ENCODE measurements at regions not wholly inside any gene's neighbourhood (a gene's known extent, or its start where the extent isn't known, plus 50 kb on each side); places are given as distances from the start of the nearest gene placed in this dataset.

DNA sequence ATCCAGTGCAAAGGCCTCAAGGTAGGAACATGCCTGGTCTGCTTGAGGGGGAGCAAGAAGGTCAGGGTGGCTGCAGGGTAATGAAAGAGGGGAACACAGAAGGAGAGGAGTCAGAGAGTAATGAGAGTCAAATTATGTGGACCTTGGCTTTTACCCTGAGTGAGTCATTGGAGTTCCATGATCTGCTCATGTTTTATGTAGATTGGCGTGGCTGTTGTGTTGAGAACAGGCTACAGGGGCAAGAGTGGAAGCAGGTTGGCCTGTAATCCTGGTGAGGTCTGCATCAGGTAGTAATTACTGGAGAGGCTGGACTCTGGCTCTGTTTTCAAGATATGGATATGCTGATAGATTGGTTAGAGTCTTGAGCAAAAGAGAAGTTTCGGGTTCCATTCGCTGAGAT is 177.7 kb upstream of the NR3C1 start:
- Histone ChIP-seq H3K4me3 (no peak overlapping the region), H3K36me3 (no peaks in the 10 kb centered on the region), H3K9me3 (no peaks in the 10 kb centered on the region), H3K27me3 (no peaks in the 10 kb centered on the region), H3K27ac (peak overlapping the region in 1 of 5 donors; percentile 16), H3K4me1 (peaks cover 0 to 10% (median 5%) of the 10 kb centered on the region in 4 donors)
- 85 to 95% (median 86%) methylated on average over 3 of the region's 3 CpGs for WGBS, 5 donors
- TF ChIP-seq POLR2A (IDR thresholded peaks at IDR 0.05) = no peak
- peak in 1 of 3 donors; percentile 31 for TF ChIP-seq POLR2AphosphoS5 (IDR thresholded peaks at IDR 0.05)
- DNase-seq = peak in 1 of 2 donors; percentile 62
- intact Hi-C loops (cut with DNase I; ENCODE audit: low total_unique reads) = no loop called here

DNA sequence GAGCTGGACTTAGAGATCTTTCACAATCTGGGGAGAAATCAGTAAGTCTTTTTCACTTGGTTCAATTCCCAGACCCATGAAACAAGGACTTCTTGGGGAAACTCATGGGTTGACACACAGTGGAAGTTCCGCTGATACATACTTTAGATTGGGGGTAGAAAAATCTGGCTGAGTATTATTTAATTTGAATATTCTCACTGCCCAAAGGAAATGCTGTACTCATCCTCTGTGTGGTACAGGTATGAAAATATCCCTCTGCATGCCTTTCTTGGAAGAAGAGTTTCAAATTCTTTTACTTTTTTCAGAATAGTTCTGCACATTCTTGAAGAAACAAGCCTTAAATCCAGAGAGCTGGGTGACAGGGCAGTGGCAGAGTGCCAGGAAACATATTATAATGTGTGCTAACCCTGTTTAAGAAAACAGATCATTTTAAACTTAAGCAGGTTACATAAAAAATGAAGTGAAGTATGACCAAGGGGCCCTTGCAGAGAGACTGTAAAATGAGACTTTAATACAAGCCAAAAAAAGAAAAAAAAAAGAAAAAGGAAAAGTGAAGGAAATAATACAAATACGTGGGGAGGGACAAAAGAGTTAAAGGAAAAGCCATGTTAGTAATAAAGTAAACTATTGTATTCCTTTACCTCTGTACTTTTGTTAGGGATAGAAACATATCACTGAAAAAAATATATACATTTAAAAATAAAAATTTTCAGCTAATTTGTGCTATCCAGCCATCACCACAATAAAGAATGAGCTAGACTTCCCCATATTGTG is 173.4 kb upstream of the NR3C1 start:
- H3K27me3 ChIP-seq = no peaks in the 10 kb centered on the region
- intact Hi-C loops (cut with DNase I; ENCODE audit: low total_unique reads) = no loop called here
- H3K9me3 ChIP-seq = no peaks in the 10 kb centered on the region
- peaks cover 0 to 10% (median 5%) of the 10 kb centered on the region in 4 donors for H3K4me1 ChIP-seq
- no peaks in the 10 kb centered on the region for H3K36me3 ChIP-seq
- TF ChIP-seq, protein P1, sequence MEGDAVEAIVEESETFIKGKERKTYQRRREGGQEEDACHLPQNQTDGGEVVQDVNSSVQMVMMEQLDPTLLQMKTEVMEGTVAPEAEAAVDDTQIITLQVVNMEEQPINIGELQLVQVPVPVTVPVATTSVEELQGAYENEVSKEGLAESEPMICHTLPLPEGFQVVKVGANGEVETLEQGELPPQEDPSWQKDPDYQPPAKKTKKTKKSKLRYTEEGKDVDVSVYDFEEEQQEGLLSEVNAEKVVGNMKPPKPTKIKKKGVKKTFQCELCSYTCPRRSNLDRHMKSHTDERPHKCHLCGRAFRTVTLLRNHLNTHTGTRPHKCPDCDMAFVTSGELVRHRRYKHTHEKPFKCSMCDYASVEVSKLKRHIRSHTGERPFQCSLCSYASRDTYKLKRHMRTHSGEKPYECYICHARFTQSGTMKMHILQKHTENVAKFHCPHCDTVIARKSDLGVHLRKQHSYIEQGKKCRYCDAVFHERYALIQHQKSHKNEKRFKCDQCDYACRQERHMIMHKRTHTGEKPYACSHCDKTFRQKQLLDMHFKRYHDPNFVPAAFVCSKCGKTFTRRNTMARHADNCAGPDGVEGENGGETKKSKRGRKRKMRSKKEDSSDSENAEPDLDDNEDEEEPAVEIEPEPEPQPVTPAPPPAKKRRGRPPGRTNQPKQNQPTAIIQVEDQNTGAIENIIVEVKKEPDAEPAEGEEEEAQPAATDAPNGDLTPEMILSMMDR (IDR thresholded peaks at IDR 0.05) = no peak
- no peak for TF ChIP-seq POLR2A (IDR thresholded peaks at IDR 0.05)
- no peak for TF ChIP-seq POLR2AphosphoS5 (IDR thresholded peaks at IDR 0.05)
- TF ChIP-seq EP300 (IDR thresholded peaks at IDR 0.05) = no peak
- H3K4me3 ChIP-seq = no peak overlapping the region
- peak in 1 of 2 donors; percentile 79 for DNase-seq
- WGBS, 5 donors = 69 to 80% (median 77%) methylated on average over 2 of the region's 2 CpGs
- H3K27ac ChIP-seq = no peak overlapping the region

DNA sequence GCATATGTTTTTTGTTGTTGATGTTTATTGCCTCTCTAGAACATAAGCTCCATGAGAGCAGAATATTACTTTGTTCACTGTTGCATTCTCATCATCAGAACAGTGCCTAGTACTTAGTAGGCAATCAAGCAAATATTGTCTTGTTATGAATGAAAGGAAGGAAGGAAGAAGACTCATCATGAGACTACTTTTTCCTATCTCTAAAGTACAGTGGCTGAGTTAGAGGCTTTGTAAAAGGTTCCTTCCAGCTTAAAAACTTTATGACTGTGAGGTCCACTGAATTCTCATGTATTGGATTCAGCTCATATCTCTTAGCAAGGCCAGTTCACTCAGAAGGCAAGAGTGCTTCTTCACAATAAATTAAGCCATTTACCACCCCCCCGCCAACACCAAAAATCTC is 171.8 kb upstream of the NR3C1 start:
- Histone ChIP-seq H3K27me3 (no peaks in the 10 kb centered on the region), H3K27ac (no peak overlapping the region), H3K4me3 (no peak overlapping the region), H3K36me3 (no peaks in the 10 kb centered on the region), H3K9me3 (no peaks in the 10 kb centered on the region), H3K4me1 (peaks cover 0 to 14% (median 7%) of the 10 kb centered on the region in 4 donors)
- TF ChIP-seq, protein P1 (IDR thresholded peaks at IDR 0.05) = no peak
- no peak for TF ChIP-seq POLR2A (IDR thresholded peaks at IDR 0.05)
- TF ChIP-seq EP300 (IDR thresholded peaks at IDR 0.05) = no peak
- intact Hi-C loops (cut with DNase I; ENCODE audit: low total_unique reads) = no loop called here
- WGBS, 5 donors = 92 to 100% (median 100%) methylated on average over 1 of the region's 1 CpG
- no peak for DNase-seq

DNA sequence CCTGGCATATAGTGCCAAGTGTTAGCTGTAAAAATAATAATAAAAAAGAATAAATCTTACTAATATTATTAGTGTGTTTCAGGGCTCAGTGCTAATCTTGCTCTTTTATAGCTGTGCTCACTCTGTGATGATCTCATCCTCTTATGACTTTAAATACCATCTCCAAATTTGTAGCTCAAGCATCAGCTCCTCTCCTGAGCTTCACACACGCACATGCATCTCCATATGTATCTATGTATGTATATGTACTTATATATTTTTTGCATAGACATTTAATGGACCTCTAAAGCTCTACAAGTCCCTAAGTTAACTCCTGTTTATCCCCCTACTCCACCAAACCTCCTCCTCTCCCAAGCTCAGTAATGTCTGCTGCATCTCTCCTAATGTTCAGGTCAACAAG is 170.8 kb upstream of the NR3C1 start:
- intact Hi-C loops (cut with DNase I; ENCODE audit: low total_unique reads) = no loop called here
- H3K36me3 ChIP-seq = no peaks in the 10 kb centered on the region
- no peaks in the 10 kb centered on the region for H3K9me3 ChIP-seq
- no peak for DNase-seq
- no peaks in the 10 kb centered on the region for H3K27me3 ChIP-seq
- 68 to 100% (median 95%) methylated on average over 1 of the region's 1 CpG for WGBS, 5 donors
- H3K4me1 ChIP-seq = peaks cover 0 to 22% (median 8%) of the 10 kb centered on the region in 4 donors
- no peak overlapping the region for H3K4me3 ChIP-seq
- no peak for TF ChIP-seq POLR2AphosphoS5 (IDR thresholded peaks at IDR 0.05)
- no peak for TF ChIP-seq POLR2A (IDR thresholded peaks at IDR 0.05)
- no peak for TF ChIP-seq EP300 (IDR thresholded peaks at IDR 0.05)
- TF ChIP-seq, protein P1 (IDR thresholded peaks at IDR 0.05) = no peak
- no peak overlapping the region for H3K27ac ChIP-seq

DNA sequence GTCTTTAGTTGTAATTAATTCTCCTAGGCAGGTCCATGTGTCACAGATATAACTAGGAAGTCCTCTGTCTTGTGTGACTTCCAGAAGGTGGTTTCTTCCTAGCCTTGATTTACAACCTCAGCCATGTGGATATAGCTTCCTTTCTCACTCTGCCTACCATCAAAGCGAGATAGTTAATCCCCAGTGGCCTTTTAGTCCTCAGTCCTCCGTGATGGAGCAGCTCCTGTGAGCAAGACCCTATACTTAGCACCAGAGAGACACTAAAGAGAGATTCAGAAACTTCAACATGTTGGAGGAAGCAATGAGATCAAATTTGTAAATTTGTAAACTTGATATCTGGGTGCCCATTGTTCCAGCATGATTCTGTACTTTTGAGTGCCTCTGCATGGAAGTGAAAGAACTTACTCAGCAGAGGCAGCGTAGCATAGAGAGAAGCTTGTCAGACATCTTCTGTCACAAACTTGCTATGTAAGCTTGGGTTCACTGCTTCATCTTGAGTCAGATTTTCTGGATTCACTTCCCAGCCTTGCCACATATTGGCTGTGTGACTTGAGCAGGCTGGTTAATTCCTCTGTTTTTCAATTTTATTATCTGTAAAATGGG is 170.2 kb upstream of the NR3C1 start:
- no peaks in the 10 kb centered on the region for H3K9me3 ChIP-seq
- intact Hi-C loops (cut with DNase I; ENCODE audit: low total_unique reads) = no loop called here
- DNase-seq = no peak
- 83 to 89% (median 87%) methylated on average over 3 of the region's 3 CpGs for WGBS, 5 donors
- TF ChIP-seq POLR2AphosphoS5 (IDR thresholded peaks at IDR 0.05) = no peak
- TF ChIP-seq, protein P1 (IDR thresholded peaks at IDR 0.05) = no peak
- TF ChIP-seq POLR2A (IDR thresholded peaks at IDR 0.05) = no peak
- TF ChIP-seq EP300 (IDR thresholded peaks at IDR 0.05) = no peak
- no peaks in the 10 kb centered on the region for H3K27me3 ChIP-seq
- no peak overlapping the region for H3K27ac ChIP-seq
- H3K4me3 ChIP-seq = no peak overlapping the region
- no peaks in the 10 kb centered on the region for H3K36me3 ChIP-seq
- peaks cover 0 to 27% (median 13%) of the 10 kb centered on the region in 4 donors for H3K4me1 ChIP-seq
